Heart left ventricle (tissue), 16 donors: ENCODE measurements at regions not wholly inside any gene's neighbourhood (a gene's known extent, or its start where the extent isn't known, plus 50 kb on each side); places are given as distances from the start of the nearest gene placed in this dataset.

Experiments
- ATAC-seq, 4 donors: fragments of 200-7000 bp; cut with Tn5 transposase; one replicate each; pipeline ENCODE4 v1.9.1; 2020 to 2022; ENCODE audit warnings: moderate library complexity in 4 of 4, mild to moderate bottlenecking in 3 of 4, moderate number of reproducible peaks in 1 of 4
- DNase-seq, 5 donors: peaks; one replicate each; pipeline ENCODE4 v3.0.0-alpha.2; 2020
- H3K27ac ChIP-seq, 12 donors: fragments of 200-600 bp; sonication (generic) in 4 of 12; one replicate each; pipeline versions ENCODE4 v1.5.0 to v1.8.0; 2016 to 2022; ENCODE audit warnings: mild to moderate bottlenecking in 2 of 12
- H3K27me3 ChIP-seq, 9 donors: fragments of 200-600 bp; sonication (generic) in 2 of 9; one replicate each; pipeline versions ENCODE4 v1.5.1 to v1.8.0; 2016 to 2022; ENCODE audit warnings: mild to moderate bottlenecking in 3 of 9
- H3K36me3 ChIP-seq, 9 donors: fragments of 200-600 bp; sonication (generic) in 2 of 9; one replicate each; pipeline versions ENCODE4 v1.5.0 to v1.8.0; 2018 to 2022; ENCODE audit warnings: mild to moderate bottlenecking in 2 of 9
- H3K4me1 ChIP-seq, 12 donors: fragments of 200-600 bp; sonication (generic) in 4 of 12; one replicate each; pipeline versions ENCODE4 v1.5.0 to v1.8.0; 2016 to 2022; ENCODE audit warnings: mild to moderate bottlenecking in 3 of 12
- H3K4me3 ChIP-seq, 12 donors: fragments of 200-600 bp; sonication (generic) in 4 of 12; one replicate each; pipeline versions ENCODE4 v1.5.0 to v1.8.0; 2017 to 2022; ENCODE audit warnings: mild to moderate bottlenecking in 9 of 12, moderate library complexity in 4 of 12
- H3K9me3 ChIP-seq, 12 donors: fragments of 200-600 bp; sonication (generic) in 4 of 12; one replicate each; pipeline versions ENCODE4 v1.5.0 to v1.8.0; 2016 to 2022; ENCODE audit warnings: mild to moderate bottlenecking in 1 of 12
- CTCF ChIP-seq, 12 donors: fragments of 200-600 bp; sonication (generic) in 4 of 12; IDR thresholded peaks; one replicate each; pipeline versions ENCODE4 v1.5.0 to v1.8.0; 2018 to 2022; ENCODE audit warnings: antibody characterized with exemption in 12 of 12, mild to moderate bottlenecking in 5 of 12
- POLR2A ChIP-seq, 2 donors: fragments of 450-650 bp; IDR thresholded peaks; one replicate each; pipeline ENCODE4 v1.6.1; 2017; ENCODE audit warnings: antibody characterized with exemption in 2 of 2, mild to moderate bottlenecking in 2 of 2, moderate library complexity in 2 of 2
- WGBS, 4 donors: extraction: QIAGEN DNeasy Blood & Tissue Kit in 2 of 4; methylation state at CpG; one replicate each; pipeline versions ENCODE4 v1.1.5 to v1.1.7; 2013 to 2018; 5-methylcytosine and 5-hydroxymethylcytosine counted together
- intact Hi-C, 10 donors: fragments of 100-400 bp; cut with DNase I; formaldehyde crosslinking; loops; one replicate each; pipeline versions ENCODE4 v1.11.1 to v1.14.2; 2022
- donor health status: ischemic (EF 13 %, LVEDD 7.1; RV severe dilation, severe dysfunction).
- donor health status: healthy with polysubstance abuse.
- donor health status: DM: no; HTN: yes; CAD: no.
- donor health status: DM: no; HTN: no; CAD: no.
- donor health status: ischemic (EF 25% LVEDD 6.9; RV normal size, moderate dysfunction).
- donor health status: ischemic (EF 25% LVEDD 5.7; RV mildly dilated, moderate dysfunction).
- donor health status: healthy.
- donor health status: DM: yes; HTN: yes; CAD: no.
- donor health status: ischemic (EF 35%, LVEDD 5.7; RV mildly dilated, moderate dysfunction).
- donor health status: nonischemic (EF 11% LVEDD 7.7; RV severe dilation, severe dysfunction).
- donor health status: DM: yes; HTN: yes; CAD: no.
- donor health status: PGD.
- donor health status: ischemic (EF 29% LVEDD 5.4; RV normal size, mild dysfunction).
- donor health status: nonischemic (EF 23%, LVEDD 6.1; RV moderate dilation, normal function).

GRCh38 chr3:117619805-117620204 lies 910.2 kb downstream of the TUSC7 start:
- no peaks in the 10 kb centered on the region for H3K27me3 ChIP-seq
- H3K4me1 ChIP-seq = no peaks in the 10 kb centered on the region
- intact Hi-C loops = no loop called here
- TF ChIP-seq POLR2A (IDR thresholded peaks at IDR 0.05) (no peak), CTCF (IDR thresholded peaks at IDR 0.05) (no peak)
- no peak overlapping the region for H3K4me3 ChIP-seq
- WGBS, 4 donors = 13 to 40% (median 25%) methylated on average over 1 of the region's 1 CpG
- DNase-seq (no peak), ATAC-seq (no peak)
- no peak overlapping the region for H3K27ac ChIP-seq
- no peaks in the 10 kb centered on the region for H3K36me3 ChIP-seq
- no peaks in the 10 kb centered on the region for H3K9me3 ChIP-seq

- Histone ChIP-seq H3K9me3 (no peaks in the 10 kb centered on the region), H3K4me1 (no peaks in the 10 kb centered on the region), H3K36me3 (no peaks in the 10 kb centered on the region), H3K4me3 (no peak overlapping the region), H3K27ac (no peak overlapping the region), H3K27me3 (no peaks in the 10 kb centered on the region)
- intact Hi-C loops = no loop called here
- DNase-seq = no peak
- ATAC-seq = no peak
- no peak for TF ChIP-seq POLR2A (IDR thresholded peaks at IDR 0.05)
- TF ChIP-seq CTCF (IDR thresholded peaks at IDR 0.05) = no peak
- 56 to 71% (median 62%) methylated on average over 4 of the region's 4 CpGs for WGBS, 4 donors
Measured at GRCh38 chr3:117622171-117622841, 912.7 kb downstream of the TUSC7 start.

GRCh38 chr3:117624424-117624823 lies 914.8 kb downstream of the TUSC7 start:
- no peak for DNase-seq
- Histone ChIP-seq H3K4me3 (no peak overlapping the region), H3K9me3 (no peaks in the 10 kb centered on the region), H3K36me3 (no peaks in the 10 kb centered on the region), H3K27ac (no peak overlapping the region), H3K27me3 (no peaks in the 10 kb centered on the region), H3K4me1 (peaks cover 0 to 10% (median 0%) of the 10 kb centered on the region in 12 donors)
- intact Hi-C loops = no loop called here
- WGBS, 4 donors = 86 to 93% (median 89%) methylated on average over 3 of the region's 3 CpGs
- TF ChIP-seq CTCF (IDR thresholded peaks at IDR 0.05) = no peak
- no peak for TF ChIP-seq POLR2A (IDR thresholded peaks at IDR 0.05)
- no peak for ATAC-seq

GRCh38 chr3:117625174-117625573 lies 915.6 kb downstream of the TUSC7 start:
- no peak for DNase-seq
- peaks cover 0 to 10% (median 0%) of the 10 kb centered on the region in 12 donors for H3K4me1 ChIP-seq
- no peaks in the 10 kb centered on the region for H3K9me3 ChIP-seq
- no peak overlapping the region for H3K4me3 ChIP-seq
- no peak overlapping the region for H3K27ac ChIP-seq
- ATAC-seq = no peak
- TF ChIP-seq CTCF (IDR thresholded peaks at IDR 0.05) (no peak), POLR2A (IDR thresholded peaks at IDR 0.05) (no peak)
- intact Hi-C loops = no loop called here
- no peaks in the 10 kb centered on the region for H3K27me3 ChIP-seq
- no peaks in the 10 kb centered on the region for H3K36me3 ChIP-seq
